Activated CD4-positive, CD25-positive, alpha-beta regulatory T cell treated with anti-CD3 and anti-CD28 coated beads, Interleukin-2, amount 50 U/mL, for 72 hours (primary cell): ENCODE measurements at regions not wholly inside any gene's neighbourhood (a gene's known extent, or its start where the extent isn't known, plus 50 kb on each side); places are given as distances from the start of the nearest gene placed in this dataset.

ENCODE experiments used
- DNase-seq: peaks from one replicate; pipeline ENCODE4 v3.0.0; 2021

DNA sequence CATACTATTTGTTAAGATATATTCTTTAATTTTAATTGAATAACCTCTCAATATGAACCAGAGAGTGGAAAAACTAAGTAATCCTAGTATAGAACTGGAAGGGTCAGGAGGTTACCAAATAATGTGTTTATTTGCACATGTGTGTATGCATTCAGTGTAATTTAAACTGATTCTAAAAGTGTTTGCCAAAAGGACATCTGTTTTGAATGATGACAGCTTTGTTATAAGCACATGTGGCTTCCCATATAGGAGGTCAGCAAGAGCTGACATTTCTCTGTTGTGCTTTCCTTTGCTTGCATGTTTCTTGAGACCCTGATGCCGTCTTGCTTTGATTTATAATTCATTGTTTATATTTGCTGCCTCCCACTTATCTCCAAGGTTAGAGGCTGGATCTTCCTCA lies 383.4 kb downstream of the BRINP1 start:
- DNase-seq = no peak

DNA sequence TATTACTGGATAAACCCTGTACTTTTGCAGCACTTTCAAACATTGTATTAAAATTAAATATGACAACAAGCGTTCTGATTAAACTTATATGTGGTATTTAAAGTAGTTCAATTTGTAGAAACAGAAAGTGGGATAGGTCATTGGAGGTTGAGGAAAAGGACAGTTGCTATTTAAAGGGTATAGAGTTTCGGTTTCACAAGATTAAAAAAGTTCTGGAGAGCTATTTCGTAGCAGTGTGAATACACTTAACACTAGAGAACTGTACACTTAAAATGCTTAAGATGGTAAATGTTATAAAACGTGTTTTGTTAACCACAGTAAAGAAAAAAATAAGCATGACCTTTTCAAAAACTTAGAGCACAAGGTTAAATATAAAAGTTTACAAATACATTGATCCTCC lies 382.1 kb downstream of the BRINP1 start:
- DNase-seq = no peak

DNA sequence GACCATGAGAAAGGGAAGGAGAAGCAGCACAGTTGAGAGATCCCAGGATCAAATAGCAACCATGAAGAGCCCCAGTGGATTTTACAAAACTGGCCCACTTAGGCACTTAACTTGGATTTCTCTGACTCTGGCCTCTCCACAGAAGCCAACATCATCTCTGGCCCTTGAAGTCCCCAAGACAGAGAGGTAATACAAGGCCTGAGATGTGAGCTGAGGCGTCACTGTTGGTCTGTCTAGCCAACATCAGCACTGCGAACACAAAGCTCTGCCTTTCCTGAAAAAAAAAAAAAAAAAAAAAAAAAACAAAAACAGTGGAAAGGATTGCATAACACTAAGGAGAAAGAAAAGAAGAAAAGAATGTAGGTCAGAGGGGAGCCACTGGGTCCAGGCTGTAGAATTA lies 378.3 kb downstream of the BRINP1 start:
- no peak for DNase-seq

DNA sequence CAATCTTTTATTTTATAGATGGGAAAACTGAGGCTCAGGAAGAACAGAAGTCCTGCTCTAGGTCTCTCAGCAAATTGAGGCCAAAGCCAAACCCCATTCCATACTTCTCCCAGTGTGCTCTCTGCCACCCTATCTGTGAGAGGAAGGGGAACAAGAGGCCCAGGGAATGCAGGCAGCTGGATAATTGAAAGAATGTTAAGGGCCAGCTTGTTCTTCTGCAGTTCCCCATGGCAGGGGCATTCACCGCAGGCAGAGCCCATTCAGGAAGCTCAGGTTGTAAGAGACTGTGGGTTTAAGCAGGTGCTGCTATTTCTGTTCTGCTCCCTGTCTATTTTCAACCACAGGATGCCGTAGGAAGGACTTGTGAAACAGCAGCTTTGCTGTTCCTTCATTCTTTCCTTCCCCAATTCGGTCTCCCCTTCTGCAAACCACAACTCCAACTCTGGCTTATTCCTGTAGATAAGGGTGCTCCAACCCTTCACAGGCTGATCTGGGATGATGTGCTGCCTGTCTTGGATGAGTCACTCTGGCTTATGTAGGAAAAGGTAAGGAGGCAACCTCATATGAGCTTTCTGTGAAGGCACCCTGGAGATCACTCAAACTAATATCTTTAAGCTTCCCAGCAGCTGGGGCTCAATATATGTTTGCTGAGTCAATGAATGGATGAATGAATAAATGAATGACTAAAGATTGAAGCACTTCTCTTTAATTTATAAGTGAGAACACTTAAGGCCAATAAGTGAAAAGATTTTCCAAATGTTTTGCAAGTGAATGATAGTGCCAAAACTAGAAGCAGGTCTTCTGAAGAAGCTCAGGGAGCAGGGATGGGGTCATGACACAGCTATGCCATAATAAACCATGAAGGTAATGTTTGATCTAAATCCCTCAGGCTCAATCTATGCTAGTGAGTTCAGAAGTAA lies 377.6 kb downstream of the BRINP1 start:
- no peak for DNase-seq

DNA sequence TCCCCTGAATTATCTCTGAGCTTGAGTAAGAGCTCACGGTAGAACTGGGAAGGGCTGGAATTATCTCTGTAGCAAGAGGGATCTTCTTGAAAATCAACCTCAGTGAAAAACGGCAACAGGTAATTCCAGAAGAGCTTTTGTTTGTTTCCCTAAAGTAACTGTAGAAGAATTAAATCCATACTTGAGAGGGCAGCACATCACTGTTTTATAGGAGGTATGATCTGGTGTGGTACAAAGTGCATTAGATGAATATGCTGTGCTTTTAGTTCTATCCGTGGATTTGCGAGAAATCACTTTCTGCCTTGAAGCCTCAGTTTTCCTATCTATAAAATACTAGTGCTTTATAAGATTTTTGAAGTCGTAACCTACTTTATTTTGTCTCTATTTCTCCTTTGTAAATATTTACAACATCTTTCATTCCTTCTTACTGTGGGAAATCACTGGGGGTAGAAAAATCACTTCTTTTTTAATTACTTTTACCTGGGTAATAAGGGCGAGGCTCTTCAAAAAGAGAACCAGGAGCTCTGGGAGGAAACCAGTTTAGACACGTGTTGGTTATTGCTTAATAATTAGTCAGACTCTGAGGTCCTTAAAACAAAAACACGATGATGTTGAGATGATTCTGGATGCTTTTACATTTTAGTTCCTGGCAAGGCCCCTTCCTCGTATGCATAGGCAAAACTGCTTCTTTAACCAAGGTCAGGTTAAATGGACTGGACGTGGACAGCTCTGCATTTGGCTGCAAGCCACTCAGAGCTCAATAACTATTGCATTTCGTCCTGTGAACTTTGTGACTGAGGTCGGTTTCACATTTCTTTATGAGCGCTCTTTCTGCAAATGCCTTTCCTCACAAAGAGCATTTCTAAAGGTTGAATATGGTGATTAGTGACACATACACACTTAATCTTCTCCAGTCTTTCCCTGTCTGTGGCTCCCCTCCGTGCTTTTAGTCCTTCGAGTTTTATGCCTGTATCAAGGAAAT lies 376.1 kb downstream of the BRINP1 start:
- DNase-seq = no peak

DNA sequence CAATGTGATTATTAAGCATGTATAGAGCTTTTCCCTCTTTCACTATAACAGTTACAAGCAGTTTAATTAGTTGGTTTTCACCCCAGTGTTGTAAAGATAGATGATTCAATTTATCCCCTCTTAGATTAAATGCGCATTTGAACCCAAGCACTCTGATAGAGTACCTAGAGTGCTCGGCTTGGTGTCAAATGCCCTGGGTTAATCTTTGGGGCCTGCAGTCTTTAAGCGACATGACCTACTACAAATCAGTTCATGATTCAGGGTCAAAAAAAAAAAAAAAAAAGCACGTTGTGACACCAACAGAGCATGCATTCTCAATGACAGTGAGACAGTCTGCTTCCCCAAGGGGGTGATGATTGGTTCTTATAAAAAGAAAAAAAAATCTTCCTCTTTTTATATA lies 375.3 kb downstream of the BRINP1 start:
- no peak for DNase-seq

DNA sequence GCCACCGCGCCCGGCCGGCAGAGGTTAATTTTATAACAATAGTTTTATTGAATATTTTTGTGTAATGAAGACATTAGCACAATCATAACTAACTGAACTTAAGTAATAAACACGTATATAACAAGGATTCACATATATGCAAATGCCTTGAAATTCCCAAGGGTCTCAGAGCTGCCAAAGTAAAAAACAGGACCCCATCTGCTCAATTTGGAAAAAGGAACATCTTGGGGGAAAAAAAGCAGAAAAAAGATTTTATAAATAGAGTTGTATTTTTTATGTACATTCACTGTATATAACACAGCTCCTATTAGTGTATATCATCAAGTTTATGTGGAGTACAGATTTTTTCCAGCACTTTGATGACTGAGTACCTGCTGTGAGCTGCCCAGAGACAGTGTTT lies 366.7 kb downstream of the BRINP1 start:
- DNase-seq = no peak

DNA sequence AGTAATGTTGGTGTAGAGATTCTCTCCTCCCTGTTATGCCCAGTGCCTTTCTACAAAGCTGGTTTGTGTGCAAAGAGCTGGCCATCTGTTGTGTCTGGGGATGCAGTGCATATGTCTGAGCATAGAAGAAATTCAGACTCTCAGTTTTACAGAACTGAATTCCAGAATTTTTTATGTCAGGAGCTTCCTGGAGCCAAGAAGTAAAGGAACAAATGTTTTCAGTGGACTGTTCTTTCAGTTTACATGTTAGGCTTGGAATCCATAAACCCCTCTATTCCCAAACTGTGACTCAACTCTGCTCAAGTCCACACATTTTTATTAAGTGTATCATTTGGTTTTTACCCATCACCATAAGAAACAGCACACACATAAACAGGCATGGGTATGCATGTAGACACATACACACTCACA lies 366.0 kb downstream of the BRINP1 start:
- no peak for DNase-seq

DNA sequence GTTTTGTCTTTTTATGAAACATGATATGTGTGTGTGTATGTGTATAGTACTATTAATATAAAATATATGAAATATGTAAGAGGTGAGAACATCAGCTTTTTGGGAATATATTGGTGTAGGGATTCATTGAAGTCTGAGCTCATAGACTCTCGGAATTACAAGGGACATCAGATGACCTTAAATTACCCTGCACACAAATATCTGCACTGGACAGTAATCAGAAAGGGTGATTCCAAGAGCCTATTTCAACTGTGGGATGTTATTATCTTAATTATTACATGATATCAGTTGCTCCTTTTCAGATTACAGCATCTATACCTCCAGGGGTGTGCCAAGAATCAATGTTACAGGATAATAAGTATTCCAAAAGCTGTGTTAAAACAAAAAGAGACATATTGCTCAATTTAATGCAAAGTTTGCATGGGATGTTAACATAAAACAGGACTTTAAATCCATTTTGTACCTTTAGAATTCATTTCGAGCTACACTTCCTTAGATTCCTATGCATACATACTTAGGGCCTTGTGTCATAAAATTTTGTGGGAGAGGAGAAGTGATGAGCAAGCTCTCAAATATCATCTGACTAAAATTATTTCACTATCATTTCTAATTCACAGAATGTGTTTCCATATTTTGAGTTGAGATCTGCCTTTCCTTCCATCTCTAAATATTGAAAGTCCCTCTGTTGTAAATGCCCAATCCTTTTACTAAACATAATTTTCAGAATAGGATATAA lies 365.2 kb downstream of the BRINP1 start:
- no peak for DNase-seq

DNA sequence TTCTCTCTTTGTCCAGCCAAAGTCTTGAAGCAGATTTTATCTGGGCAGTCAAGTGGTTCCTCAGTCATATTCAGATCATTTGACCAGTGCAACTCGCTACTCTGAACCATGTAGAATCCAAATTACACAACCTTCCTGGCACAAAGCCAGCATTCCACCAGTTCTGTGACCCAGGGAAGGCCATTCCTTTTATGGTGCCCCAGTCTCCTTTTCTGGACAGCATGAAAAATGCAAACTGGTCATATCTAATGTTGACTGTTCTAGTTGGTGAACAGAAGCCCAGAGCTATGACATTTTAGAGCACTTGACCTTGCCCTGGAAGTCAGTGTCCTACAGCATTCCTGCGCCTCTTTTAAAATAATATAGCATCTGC lies 364.6 kb downstream of the BRINP1 start:
- no peak for DNase-seq

DNA sequence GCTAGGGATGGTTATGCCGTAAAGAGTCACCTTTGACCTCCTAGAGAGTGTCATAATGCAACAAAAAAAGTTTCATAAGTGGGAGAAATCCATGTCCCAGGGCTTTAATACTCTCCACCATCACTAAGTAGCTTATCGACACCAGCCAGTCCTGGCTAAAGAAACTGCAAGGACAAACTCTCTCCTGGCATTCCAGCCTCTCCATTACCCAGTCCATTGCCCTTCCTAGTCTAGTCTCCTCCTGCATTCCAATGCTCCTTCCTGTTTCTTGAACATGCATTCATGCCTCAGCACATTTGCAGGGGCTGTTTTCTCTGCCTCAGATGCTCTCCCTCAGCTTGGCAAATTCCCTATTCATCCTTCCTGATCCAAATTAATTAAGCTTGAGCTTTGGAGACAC lies 364.1 kb downstream of the BRINP1 start:
- DNase-seq = no peak

DNA sequence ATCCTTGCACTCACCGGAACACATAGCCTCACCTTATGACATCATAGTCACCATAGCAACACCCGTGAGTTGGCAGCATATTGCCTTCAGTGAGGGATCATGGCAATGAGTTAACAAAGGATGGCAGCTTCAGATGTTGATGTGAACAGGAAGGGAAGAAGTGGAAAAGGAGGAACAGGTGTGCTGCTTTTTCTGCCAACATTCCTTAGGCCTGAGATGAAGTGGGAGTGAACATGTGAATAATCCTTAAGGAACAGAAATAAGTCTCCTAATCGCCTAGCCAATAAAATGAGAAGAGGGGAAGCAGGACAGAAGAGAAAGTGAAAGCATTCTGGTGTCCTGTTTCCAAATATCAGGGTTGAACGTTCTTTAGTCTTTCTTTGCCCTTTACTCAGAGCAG lies 360.0 kb downstream of the BRINP1 start:
- DNase-seq = no peak

DNA sequence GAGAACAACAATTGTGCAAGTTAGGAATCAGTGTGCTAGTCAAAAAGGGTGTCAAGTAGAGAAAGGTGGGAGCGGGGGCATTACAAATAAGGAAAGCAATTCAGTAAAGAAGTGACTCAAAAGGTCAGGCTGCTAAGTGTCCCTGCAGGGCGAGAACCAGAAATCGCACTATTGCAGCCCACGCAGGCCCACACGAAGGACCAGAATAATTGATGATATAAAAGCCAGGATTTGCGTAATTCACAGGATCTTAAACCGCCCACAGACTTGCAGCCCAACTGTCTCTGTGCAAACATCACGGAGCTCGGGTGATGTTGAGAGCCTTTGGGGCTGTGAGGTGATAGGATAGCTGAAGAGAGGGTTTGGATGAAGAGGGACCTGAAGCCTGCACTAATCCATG lies 349.0 kb downstream of the BRINP1 start:
- no peak for DNase-seq

DNA sequence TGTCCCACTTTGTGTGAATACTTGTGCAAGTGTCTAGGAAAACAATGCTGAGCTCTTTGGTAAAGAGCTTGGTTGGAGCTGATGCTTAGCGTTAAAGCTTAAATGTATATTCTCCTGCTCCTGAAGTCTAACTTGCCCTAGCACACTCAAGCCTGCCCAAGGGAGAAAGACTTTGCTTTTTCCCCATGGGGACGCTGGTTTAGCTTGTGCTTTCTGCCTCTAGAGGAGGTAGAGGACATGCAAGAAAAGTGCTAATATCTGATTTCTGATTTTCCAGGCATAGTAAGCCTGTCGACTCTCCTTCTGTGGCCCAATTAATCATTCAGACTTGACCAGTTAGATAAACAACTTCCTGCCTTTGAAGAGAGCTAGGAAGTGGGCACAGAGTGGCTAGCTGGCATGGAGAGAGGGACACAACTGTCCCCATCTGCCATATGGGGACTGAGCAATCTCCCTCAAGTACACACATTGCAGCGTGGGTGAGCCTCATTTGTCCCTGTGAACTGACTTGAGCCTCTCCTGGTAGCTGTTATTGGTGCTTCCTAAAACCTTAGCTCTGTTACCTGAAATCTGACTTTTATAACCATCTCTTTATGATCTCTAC lies 348.4 kb downstream of the BRINP1 start:
- DNase-seq = no peak

DNA sequence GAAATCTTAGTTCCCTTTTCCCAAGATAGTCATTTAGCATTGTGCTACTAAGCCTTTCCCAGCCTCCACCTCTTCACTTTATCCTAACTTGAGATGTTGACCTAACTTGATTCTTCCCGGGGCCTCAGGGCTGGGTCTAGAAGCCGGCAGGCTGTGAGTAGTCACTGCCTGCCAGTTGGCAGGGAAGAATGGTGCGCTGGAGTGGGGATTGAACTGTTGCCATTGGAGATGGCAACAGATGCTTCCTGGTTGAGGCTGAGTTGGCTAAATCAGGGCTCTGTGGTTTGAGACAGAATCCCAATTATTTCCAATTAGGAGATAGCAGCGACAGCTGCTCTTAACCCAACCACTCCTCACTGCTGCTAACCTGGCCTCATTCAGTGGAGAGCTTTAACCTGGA lies 343.1 kb downstream of the BRINP1 start:
- DNase-seq = no peak

DNA sequence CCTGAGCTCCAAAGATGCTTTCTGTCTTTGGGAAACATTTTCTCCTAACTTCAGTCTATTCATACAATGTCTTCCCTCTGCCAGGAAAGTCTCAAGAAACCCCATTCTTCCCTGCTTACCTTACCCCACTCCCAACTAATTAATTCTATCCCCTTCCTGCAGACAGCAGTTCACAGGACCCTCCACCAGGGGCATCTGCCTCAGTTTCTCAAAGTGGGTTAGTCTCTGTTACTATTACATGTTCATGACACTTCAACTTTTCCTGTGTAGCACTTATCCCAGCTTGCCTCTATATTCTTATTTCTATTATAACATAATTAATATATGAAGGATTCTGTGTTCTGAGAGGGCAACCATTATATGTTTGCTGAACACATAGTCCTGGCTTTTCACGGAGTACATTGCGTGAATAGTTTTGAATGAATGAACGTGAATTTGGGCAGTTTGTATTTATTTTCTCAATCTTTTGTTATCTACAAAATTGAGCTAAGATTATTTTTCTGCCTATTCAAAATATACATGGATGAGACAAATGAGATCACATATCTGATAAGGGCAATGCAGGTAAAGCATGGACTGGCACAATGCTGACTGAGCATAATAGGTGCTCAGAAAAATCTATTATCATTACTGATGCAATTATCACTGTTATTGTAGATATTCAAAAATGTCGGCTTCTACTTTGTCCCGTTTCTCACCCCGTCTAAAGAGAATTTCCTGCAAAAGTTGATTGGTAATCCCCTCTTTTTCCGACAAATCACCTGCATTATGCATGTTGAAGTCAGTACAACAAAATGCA lies 341.1 kb downstream of the BRINP1 start:
- no peak for DNase-seq

DNA sequence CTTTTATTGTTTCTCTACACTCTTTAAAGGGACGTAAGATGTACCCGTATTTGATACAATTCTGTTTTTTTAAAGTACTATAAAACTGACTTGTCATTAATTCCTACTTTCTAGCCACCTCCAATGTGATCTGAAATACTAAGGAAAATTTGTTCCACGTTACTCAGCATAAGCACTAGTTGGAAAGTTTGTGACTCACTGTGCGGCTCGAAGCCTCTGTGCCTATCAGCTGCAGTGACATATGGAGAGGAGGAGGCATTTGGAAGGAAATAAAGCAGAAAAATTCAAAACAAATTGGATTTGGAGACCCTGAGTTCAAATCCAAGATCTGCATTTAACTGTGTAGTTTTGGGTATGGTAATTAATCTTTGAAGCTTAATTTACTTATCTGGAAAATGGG lies 339.3 kb downstream of the BRINP1 start:
- no peak for DNase-seq

DNA sequence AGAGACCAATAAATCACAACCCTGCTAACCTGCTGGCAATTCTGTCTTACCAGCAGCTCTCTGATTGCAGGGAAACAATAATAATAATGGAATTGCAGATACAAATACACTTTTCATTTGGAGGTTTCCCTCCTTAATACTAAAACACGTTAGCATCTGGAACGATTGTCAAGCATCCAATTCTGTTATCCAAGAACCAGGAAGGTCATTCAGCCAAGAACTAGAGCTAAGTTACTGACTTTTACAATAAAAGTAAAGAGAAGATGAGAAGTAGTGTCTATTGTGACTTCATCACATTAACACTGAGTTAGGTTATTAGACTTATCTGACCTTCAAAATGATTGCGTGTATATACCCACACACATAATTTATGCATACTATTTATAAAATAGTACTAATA lies 335.6 kb downstream of the BRINP1 start:
- no peak for DNase-seq

DNA sequence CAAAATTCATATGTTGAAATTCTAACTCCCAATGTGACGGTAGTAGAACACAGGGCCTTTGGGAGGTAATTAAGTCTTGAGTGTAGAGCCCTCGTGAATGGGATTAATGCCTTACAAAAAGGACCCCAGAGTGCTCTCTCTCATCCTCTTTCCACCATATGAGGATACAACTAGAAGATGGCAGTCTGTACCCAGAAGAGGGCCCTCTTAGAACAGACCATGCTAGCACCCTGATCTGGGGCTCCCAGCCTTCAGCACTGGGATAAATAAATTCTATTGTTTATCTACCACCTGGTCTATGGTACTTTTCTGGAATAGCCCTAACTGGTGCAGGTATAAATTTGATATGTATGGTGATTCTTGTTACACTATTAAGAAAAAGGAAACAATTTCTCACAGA lies 332.3 kb downstream of the BRINP1 start:
- DNase-seq = no peak

DNA sequence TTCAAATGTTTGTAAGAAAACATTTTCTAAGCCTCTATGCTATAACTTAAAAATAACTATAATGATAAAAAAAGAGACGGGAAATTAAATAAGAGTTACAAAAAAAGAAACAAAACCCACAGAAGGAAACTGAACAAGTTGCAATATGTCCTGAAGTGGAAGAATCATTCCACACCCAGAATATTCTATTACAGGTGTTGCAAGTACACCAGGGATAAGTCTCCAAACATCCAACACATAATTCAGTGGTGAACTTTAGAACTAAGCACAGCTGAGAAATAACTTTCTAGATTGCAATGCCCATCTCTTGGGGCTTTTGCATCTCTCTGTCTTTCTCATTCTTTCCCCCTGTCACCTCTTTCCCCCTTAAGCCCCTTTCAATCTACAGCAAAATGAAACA lies 325.2 kb downstream of the BRINP1 start:
- DNase-seq = no peak

DNA sequence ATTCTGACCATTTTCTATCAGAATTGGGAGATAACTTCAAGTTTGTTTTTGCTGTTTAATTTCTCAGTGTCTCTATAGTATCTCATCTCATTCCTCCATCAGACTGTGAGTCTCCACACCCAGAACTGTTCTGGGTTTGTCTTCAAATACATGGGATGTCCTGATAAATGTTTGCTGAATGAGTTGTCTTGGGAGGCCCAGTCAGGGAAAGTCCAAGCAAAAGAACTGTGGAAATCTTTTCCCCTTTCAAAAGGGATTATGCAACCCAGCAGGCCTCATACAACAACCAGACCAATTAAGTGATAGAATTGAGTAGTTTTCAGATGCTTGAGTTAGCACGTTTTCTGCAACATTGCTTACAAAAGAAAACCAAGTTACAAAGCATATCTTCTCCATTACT lies 324.4 kb downstream of the BRINP1 start:
- no peak for DNase-seq
